AG10803 (cell line): ENCODE measurements at regions not wholly inside any gene's neighbourhood (a gene's known extent, or its start where the extent isn't known, plus 50 kb on each side); places are given as distances from the start of the nearest gene placed in this dataset.

ENCODE experiments used
- DNase-seq: peaks from one replicate; pipeline ENCODE4 v3.0.0; 2010; ENCODE audit warnings: low read depth
- H3K4me3 ChIP-seq: 2 replicates; pipeline ENCODE4 v1.5.1; 2011; ENCODE audit warnings: mild to moderate bottlenecking, low read length, control low read depth
- CTCF ChIP-seq: conservative IDR thresholded peaks from 2 replicates; pipeline ENCODE4 v1.5.1; 2011; ENCODE audit warnings: mild to moderate bottlenecking, low read length, control low read depth, inconsistent platforms

DNA sequence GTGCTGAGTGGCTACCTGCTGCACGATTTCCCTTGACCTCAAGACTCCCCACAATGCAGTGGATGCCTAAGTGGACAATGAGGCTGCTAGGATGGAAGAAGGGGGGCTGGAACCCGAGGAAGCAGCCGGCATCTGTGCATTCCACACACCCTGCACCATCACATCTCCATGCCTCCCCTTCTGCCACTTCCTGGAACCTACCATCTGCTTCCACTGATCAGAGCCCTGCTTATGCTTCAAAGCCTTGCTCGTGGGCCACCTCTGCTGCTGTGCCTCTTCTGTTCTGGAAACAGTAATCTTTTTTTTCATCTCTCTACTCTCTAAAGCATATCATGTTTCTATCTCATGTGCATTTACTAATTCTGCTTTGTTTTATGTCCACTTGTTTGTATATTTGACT is 66.2 kb upstream of the WDR26 start:
- no peak overlapping the region for H3K4me3 ChIP-seq
- no peak for TF ChIP-seq CTCF
- DNase-seq: no peak

DNA sequence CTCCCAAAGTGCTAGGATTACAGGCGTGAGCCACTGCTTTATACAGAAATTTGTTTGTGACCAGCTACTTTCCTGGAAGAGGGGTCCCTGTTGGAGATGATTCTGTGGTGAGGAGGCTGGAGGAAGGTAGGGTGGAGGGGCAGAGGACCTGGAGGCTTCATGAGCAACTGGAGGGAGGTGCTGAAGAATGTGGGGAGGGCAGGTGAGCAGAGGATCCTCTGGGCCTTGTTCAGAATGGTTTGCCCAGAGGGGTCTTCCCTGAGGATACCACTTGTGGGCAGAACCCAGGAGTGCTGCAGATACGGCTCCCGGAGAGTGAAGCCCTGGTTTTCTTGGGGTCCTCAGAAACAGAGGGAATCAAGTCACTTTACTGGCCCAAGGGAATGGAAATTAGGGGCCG is 67.2 kb upstream of the WDR26 start:
- TF ChIP-seq CTCF: no peak
- H3K4me3 ChIP-seq: no peak overlapping the region
- DNase-seq: no peak

GRCh38 chr1:224502459-224503160 is 68.0 kb upstream of the WDR26 start:
- DNase-seq: no peak

DNA sequence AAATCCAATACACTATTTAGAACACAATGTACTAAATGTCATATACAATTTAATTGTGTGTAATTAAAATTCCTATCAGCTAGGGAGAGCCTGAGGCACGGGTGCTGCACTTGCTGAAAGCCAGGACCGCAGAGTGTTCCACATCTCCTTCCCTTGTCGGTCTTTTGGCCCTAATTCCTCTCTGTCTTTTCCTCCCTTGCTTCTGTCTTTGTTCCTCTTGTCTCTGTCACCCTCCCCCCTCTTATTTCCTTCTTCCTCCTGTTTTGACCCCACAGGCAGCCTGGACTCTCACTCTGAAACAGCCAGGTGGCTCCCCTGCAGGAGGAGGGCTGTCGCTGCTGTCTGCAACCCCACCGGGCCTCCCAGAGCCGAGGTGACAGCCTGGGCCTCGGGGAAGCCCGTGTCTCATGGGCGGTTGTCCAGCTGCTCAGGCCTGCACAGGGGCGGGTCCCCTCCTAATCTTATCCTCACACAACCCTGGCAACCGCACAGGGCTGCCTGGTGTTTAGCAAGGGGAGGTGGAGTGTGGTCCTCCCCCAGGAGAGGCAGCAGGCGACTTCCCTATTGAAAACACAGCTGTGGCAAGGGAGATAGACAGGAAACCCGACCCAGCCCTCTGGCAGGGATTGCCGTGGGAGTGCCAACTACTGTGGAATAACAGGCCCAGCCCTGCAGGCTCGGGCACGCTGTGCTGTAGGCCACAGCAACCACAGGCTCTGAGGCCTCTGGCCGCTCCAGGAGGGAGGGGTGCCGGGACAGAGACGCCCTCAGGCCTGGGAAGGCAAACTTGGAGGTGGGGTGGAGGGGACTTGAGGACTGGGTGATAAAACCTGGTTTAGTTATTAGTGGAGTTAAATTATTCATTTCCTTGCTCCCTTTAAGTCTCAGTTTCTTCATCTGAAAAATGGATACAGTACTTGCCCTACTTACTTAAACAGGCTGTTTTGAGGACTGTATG is 68.8 kb upstream of the WDR26 start:
- H3K4me3 ChIP-seq: no peak overlapping the region
- peak; percentile 15; the same call in 1 of the 2 replicates for TF ChIP-seq CTCF
- DNase-seq: peak; percentile 92

More at GRCh38 chr1:224502459-224503160, 68.0 kb upstream of the WDR26 start:
- H3K4me3 ChIP-seq: no peak overlapping the region
- TF ChIP-seq CTCF: no peak

DNA sequence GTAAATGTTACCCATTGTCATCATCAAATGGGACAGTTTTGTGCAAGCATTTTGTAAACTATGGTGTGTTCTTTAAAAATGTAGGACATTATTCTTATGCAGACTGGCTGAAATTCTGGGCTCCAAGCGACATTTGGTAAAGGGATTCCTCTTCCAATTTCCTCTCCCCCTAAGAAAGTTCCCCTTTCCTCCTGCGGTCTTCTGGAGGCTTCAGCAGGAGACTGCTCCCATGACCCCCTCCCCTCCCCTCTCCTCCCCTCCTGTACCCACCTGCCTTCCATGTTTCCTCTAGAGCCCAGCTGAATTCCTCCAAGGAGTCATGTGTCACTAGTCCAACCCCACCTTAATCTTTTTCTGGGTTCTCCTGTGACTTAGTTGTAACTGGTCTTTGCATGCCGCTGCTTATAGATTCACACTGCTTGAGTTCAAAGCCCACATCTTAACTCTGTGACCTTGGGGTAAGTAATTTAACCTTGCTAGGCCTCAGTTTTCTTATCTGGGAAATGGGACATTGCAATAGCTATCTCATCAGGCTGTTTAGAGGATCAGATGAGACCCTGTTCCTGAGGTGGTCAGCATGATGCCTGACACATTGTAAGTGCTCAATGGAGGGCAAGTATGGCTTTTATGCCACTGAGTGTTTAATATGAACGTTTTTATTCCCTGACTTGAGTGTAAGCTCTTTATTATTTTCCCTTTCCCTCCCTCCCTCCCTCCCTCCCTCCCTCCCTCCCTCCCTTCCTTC is 69.9 kb upstream of the WDR26 start:
- no peak for DNase-seq
- TF ChIP-seq CTCF: no peak
- no peak overlapping the region for H3K4me3 ChIP-seq

DNA sequence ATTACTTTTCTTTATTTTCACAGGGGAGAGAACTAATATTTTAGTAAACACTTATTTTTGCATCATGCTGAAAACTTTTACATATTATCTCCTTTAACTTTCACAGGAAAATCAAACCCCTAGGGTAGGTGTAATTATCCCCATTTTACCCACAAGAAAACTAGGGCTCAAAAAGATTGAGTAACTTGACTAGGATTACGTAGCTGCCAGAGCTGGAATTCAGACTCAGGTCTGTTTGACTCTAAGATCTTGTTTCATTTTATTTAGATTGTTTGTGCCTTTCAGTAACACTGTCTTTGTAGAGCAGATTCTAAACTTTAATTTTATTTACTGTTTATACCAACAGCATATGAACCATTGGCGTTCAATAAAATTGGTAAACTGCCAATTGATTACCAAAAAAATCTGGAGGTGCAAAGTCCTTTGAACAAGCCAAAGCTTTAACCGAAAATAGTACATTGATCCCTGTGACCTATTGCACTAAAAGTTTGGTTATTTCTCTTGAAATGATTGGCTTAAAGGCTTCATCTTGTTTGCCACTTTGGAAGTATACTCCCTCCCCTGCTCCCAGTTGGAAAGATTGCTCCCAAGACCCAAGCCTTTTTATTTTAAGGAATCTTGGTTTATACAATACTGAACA is 71.0 kb upstream of the WDR26 start:
- DNase-seq: no peak
- H3K4me3 ChIP-seq: no peak overlapping the region
- no peak for TF ChIP-seq CTCF
